Natural killer cell treated with Interleukin-12 subunit alpha and Interleukin-12 subunit beta and Interleukin-15 and Interleukin-18, amount 100 ng/mL, for 72 hours (primary cell): ENCODE measurements at regions not wholly inside any gene's neighbourhood (a gene's known extent, or its start where the extent isn't known, plus 50 kb on each side); places are given as distances from the start of the nearest gene placed in this dataset.

Source experiments
- ATAC-seq, 2 donors: fragments of 150-1000 bp; cut with Tn5 transposase in 1 of 2; sonication (Bioruptor Pico), chemical (Tn5 transposase) in 1 of 2; 2 replicates each; pipeline ENCODE4 v1.10.0; 2021
- DNase-seq: peaks from one replicate; pipeline ENCODE4 v3.0.0; 2022; ENCODE audit warnings: low spot score
- H3K27ac Mint-ChIP-seq, 2 donors: 1 replicate in 1 of 2; 2 replicates in 1 of 2; pipeline ENCODE4 v1.8.0; 2022; ENCODE audit warnings: mixed read lengths in 2 of 2, mild to moderate bottlenecking in 1 of 2, moderate library complexity in 1 of 2
- H3K27me3 Mint-ChIP-seq, 2 donors: 1 replicate in 1 of 2; 2 replicates in 1 of 2; pipeline ENCODE4 v1.8.0; 2022; ENCODE audit warnings: mixed read lengths in 2 of 2
- H3K36me3 Mint-ChIP-seq: one replicate; pipeline ENCODE4 v1.8.0; 2022; ENCODE audit warnings: mixed read lengths
- H3K4me1 Mint-ChIP-seq, 2 donors: 1 replicate in 1 of 2; 2 replicates in 1 of 2; pipeline ENCODE4 v1.8.0; 2022; ENCODE audit warnings: low read depth in 2 of 2, mixed read lengths in 2 of 2, mild to moderate bottlenecking in 1 of 2
- H3K4me3 Mint-ChIP-seq: one replicate; pipeline ENCODE4 v1.8.0; 2022; ENCODE audit warnings: mixed read lengths
- H3K9me3 Mint-ChIP-seq: 2 replicates; pipeline ENCODE4 v1.8.0; 2022; ENCODE audit warnings: mixed read lengths

GRCh38 chr1:90344963-90345730, 350.2 kb downstream of the ZNF326 start:
- Mint-ChIP-seq H3K27me3 (peaks cover 14 to 17% of the 10 kb centered on the region in 2 donors), H3K9me3 (no peaks in the 10 kb centered on the region), H3K4me1 (peaks cover 4 to 5% of the 10 kb centered on the region in 2 donors), H3K27ac (no peak overlapping the region), H3K4me3 (no peak overlapping the region), H3K36me3 (peaks cover 7% of the 10 kb centered on the region)
- no peak for DNase-seq
- ATAC-seq, result no peak

GRCh38 chr1:90341516-90341915, 346.6 kb downstream of the ZNF326 start:
- no peaks in the 10 kb centered on the region for H3K9me3 Mint-ChIP-seq
- DNase-seq (no peak), ATAC-seq (no peak)
- peaks cover 7 to 15% of the 10 kb centered on the region in 2 donors for H3K4me1 Mint-ChIP-seq
- no peak overlapping the region for H3K27ac Mint-ChIP-seq
- H3K4me3 Mint-ChIP-seq, result no peak overlapping the region
- peaks cover 17 to 18% of the 10 kb centered on the region in 2 donors for H3K27me3 Mint-ChIP-seq
- H3K36me3 Mint-ChIP-seq, result no peaks in the 10 kb centered on the region

GRCh38 chr1:90340606-90341005, 345.7 kb downstream of the ZNF326 start:
- Mint-ChIP-seq H3K27me3 (peaks cover 21 to 22% of the 10 kb centered on the region in 2 donors), H3K36me3 (no peaks in the 10 kb centered on the region), H3K9me3 (no peaks in the 10 kb centered on the region), H3K4me3 (no peak overlapping the region), H3K27ac (no peak overlapping the region), H3K4me1 (peaks cover 7 to 15% of the 10 kb centered on the region in 2 donors)
- DNase-seq (no peak), ATAC-seq (no peak)

GRCh38 chr1:90339811-90340210, 344.9 kb downstream of the ZNF326 start:
- DNase-seq (no peak), ATAC-seq (no peak)
- no peak overlapping the region for H3K27ac Mint-ChIP-seq
- H3K36me3 Mint-ChIP-seq, result no peaks in the 10 kb centered on the region
- H3K4me1 Mint-ChIP-seq, result peaks cover 7 to 15% of the 10 kb centered on the region in 2 donors
- peaks cover 16% of the 10 kb centered on the region in 2 donors for H3K27me3 Mint-ChIP-seq
- H3K9me3 Mint-ChIP-seq, result no peaks in the 10 kb centered on the region
- H3K4me3 Mint-ChIP-seq, result no peak overlapping the region

GRCh38 chr1:90336552-90337324, 341.8 kb downstream of the ZNF326 start:
- ATAC-seq (no peak), DNase-seq (no peak)
- Mint-ChIP-seq H3K27me3 (peaks cover 16 to 18% of the 10 kb centered on the region in 2 donors), H3K27ac (no peak overlapping the region), H3K36me3 (no peaks in the 10 kb centered on the region), H3K9me3 (no peaks in the 10 kb centered on the region), H3K4me3 (no peak overlapping the region), H3K4me1 (peaks cover 7 to 21% of the 10 kb centered on the region in 2 donors)

GRCh38 chr1:90335558-90335957, 340.6 kb downstream of the ZNF326 start:
- no peak overlapping the region for H3K4me3 Mint-ChIP-seq
- H3K27me3 Mint-ChIP-seq, result peaks cover 16 to 18% of the 10 kb centered on the region in 2 donors
- H3K36me3 Mint-ChIP-seq, result no peaks in the 10 kb centered on the region
- DNase-seq (no peak), ATAC-seq (no peak)
- no peaks in the 10 kb centered on the region for H3K9me3 Mint-ChIP-seq
- H3K27ac Mint-ChIP-seq, result no peak overlapping the region
- peaks cover 6 to 21% of the 10 kb centered on the region in 2 donors for H3K4me1 Mint-ChIP-seq

GRCh38 chr1:90334137-90334536, 339.2 kb downstream of the ZNF326 start:
- H3K27me3 Mint-ChIP-seq, result peaks cover 15 to 25% of the 10 kb centered on the region in 2 donors
- ATAC-seq, result no peak
- no peak for DNase-seq
- no peaks in the 10 kb centered on the region for H3K36me3 Mint-ChIP-seq
- peaks cover 0 to 9% of the 10 kb centered on the region in 2 donors for H3K4me1 Mint-ChIP-seq
- H3K27ac Mint-ChIP-seq, result no peak overlapping the region
- no peaks in the 10 kb centered on the region for H3K9me3 Mint-ChIP-seq
- no peak overlapping the region for H3K4me3 Mint-ChIP-seq

- ATAC-seq (no peak), DNase-seq (no peak)
- Mint-ChIP-seq H3K27ac (no peak overlapping the region), H3K27me3 (peaks cover 12 to 24% of the 10 kb centered on the region in 2 donors), H3K4me3 (no peak overlapping the region), H3K9me3 (peaks cover 9% of the 10 kb centered on the region), H3K4me1 (peaks cover 0 to 17% of the 10 kb centered on the region in 2 donors), H3K36me3 (no peaks in the 10 kb centered on the region)
Measured at GRCh38 chr1:90325168-90325567, 330.3 kb downstream of the ZNF326 start.

- ATAC-seq, result no peak
Measured at GRCh38 chr1:90322186-90322585, 327.3 kb downstream of the ZNF326 start.

GRCh38 chr1:90319918-90320317, 325.0 kb downstream of the ZNF326 start:
- no peak for ATAC-seq
- H3K4me3 Mint-ChIP-seq, result no peak overlapping the region
- H3K27me3 Mint-ChIP-seq, result peaks cover 0 to 19% of the 10 kb centered on the region in 2 donors
- H3K9me3 Mint-ChIP-seq, result peaks cover 6% of the 10 kb centered on the region
- no peaks in the 10 kb centered on the region for H3K4me1 Mint-ChIP-seq
- no peaks in the 10 kb centered on the region for H3K36me3 Mint-ChIP-seq
- no peak overlapping the region for H3K27ac Mint-ChIP-seq
- DNase-seq, result no peak

More at GRCh38 chr1:90322186-90322585, 327.3 kb downstream of the ZNF326 start:
- peaks cover 6% of the 10 kb centered on the region for H3K9me3 Mint-ChIP-seq
- no peak overlapping the region for H3K27ac Mint-ChIP-seq
- H3K4me3 Mint-ChIP-seq, result no peak overlapping the region
- H3K27me3 Mint-ChIP-seq, result peaks cover 5 to 21% of the 10 kb centered on the region in 2 donors
- no peaks in the 10 kb centered on the region for H3K36me3 Mint-ChIP-seq
- no peak for DNase-seq
- peaks cover 0 to 7% of the 10 kb centered on the region in 2 donors for H3K4me1 Mint-ChIP-seq

GRCh38 chr1:90318431-90318830, 323.5 kb downstream of the ZNF326 start:
- H3K36me3 Mint-ChIP-seq, result no peaks in the 10 kb centered on the region
- no peak for DNase-seq

GRCh38 chr1:90317628-90318027, 322.7 kb downstream of the ZNF326 start:
- no peak for DNase-seq
- no peaks in the 10 kb centered on the region for H3K9me3 Mint-ChIP-seq
- no peak overlapping the region for H3K27ac Mint-ChIP-seq
- H3K4me1 Mint-ChIP-seq, result no peaks in the 10 kb centered on the region
- no peak overlapping the region for H3K4me3 Mint-ChIP-seq
- no peak for ATAC-seq
- H3K27me3 Mint-ChIP-seq, result peaks cover 0 to 15% of the 10 kb centered on the region in 2 donors
- H3K36me3 Mint-ChIP-seq, result no peaks in the 10 kb centered on the region

More at GRCh38 chr1:90318431-90318830, 323.5 kb downstream of the ZNF326 start:
- no peaks in the 10 kb centered on the region for H3K4me1 Mint-ChIP-seq
- no peak for ATAC-seq
- no peak overlapping the region for H3K4me3 Mint-ChIP-seq
- H3K27ac Mint-ChIP-seq, result no peak overlapping the region
- H3K27me3 Mint-ChIP-seq, result peaks cover 0 to 18% of the 10 kb centered on the region in 2 donors
- peaks cover 3% of the 10 kb centered on the region for H3K9me3 Mint-ChIP-seq

GRCh38 chr1:90314533-90314932, 319.6 kb downstream of the ZNF326 start:
- H3K9me3 Mint-ChIP-seq, result no peaks in the 10 kb centered on the region
- no peaks in the 10 kb centered on the region for H3K36me3 Mint-ChIP-seq
- H3K27me3 Mint-ChIP-seq, result peaks cover 0 to 2% of the 10 kb centered on the region in 2 donors
- H3K27ac Mint-ChIP-seq, result no peak overlapping the region
- peak in 1 of 2 donors; percentile 65 for ATAC-seq
- no peaks in the 10 kb centered on the region for H3K4me1 Mint-ChIP-seq
- H3K4me3 Mint-ChIP-seq, result no peak overlapping the region
- DNase-seq, result no peak

GRCh38 chr1:90313778-90314177, 318.9 kb downstream of the ZNF326 start:
- no peaks in the 10 kb centered on the region for H3K36me3 Mint-ChIP-seq
- no peak overlapping the region for H3K27ac Mint-ChIP-seq
- no peak overlapping the region for H3K4me3 Mint-ChIP-seq
- no peaks in the 10 kb centered on the region for H3K4me1 Mint-ChIP-seq
- ATAC-seq (no peak), DNase-seq (no peak)
- H3K9me3 Mint-ChIP-seq, result no peaks in the 10 kb centered on the region
- H3K27me3 Mint-ChIP-seq, result peaks cover 0 to 2% of the 10 kb centered on the region in 2 donors
